IPS DF 19.7 (cell line): ENCODE measurements at regions not wholly inside any gene's neighbourhood (a gene's known extent, or its start where the extent isn't known, plus 50 kb on each side); places are given as distances from the start of the nearest gene placed in this dataset.
A peak's percentile ranks its signal among the peaks of the same experiment; 100 is the strongest.

Source experiments
- DNase-seq: peaks from one replicate; pipeline ENCODE4 v3.0.0-alpha.2; 2013; ENCODE audit warnings: low read depth, low spot score

DNA sequence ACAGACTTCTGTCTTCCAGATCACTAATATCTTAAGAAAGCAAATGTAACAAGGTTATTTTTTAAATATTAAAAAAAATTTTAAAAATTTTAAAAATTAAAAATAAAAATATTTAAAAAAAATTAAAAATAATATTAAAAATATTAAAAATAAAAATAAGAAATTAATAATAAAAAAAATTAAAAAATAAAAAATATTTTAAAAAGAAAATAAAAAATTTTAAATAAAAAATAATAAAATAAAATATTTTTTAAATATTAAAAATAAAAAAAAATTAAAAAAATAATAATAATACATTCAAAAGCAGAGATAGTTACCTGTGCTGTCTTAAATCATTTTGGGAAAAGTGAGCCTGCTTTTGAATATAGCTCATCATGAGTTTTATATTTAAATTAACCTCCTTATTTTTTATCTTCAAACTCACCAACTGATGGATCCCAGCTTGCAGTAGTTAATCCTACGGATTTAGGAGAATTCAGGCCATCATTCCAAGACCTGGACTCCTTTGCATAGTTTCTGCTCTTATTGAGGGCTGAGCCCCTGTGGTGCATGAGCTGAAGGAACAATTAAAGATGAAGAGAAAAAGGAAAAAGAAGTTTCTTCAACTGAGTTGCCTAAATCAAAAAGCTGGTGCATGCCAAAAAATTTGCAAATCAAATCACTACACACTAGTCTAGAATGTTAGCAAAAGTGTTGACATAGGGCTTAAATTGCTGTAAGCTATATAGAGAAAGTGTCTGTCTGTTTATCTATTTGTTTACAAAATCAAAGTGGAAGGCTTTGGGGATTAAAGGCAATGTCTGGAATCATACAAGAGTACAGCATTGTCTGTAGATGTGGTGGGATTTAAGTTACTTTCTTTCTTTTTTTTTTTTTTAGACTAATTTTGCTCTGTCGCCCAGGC, 50.5 kb upstream of the ZNF438 start:
- no peak for DNase-seq

DNA sequence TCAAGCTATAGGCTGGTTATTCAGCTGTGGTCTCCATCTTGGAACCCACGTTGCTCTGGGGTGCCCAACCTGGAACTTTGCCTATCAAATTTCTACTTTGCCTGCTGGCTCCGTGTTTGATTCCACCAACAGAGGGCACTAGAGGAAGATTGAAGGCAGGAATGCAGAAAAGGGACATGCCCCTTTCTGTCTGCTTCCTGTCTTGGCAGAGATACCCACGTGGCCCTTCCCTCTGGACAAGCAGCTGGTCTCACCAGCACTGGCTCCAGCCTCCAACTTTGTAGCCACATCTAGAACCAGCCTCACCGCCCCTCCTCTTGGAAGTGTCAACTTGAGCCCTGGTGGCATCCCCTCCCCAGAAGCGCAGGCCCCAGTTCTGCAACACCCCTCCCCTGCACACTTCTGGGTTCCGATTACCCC, 52.1 kb upstream of the ZNF438 start:
- DNase-seq: peak; percentile 33

DNA sequence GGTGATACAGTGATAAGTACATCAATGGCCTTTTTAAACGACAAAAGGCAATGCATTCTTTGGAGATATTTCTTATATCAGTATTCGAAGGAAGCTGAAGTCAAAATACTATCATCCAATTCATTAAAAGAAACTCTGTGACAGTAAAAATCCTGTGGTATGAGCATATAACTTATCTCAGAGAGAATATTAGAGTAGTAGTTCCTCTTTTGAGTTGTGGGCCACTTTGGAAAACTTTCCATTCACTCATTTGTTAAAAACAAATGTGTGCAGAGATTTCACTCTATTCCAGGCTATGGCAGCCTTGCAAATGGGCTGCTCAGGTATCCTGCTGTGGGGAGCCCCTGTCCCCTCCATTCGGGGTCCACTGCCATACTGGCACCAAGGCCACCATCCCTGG, 55.3 kb upstream of the ZNF438 start:
- DNase-seq: no peak

DNA sequence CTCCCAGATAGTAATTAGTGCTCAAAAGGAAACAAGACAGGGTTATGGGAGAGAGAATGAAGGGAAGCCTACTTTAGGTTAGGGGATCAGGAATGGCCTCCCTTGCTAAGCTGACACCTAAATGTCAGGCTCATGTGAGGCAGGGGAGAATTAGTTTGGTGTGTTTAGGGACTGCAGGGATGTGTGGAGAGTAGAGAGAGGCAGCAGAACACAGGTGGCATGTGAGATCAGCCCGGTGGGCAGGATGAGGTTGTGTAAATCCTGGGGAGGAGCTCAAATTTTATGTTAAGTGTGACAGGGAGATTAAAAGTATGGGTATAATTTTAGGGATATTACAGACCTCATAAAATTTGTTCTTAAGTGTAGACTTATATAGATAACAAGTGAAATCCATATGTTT, 56.2 kb upstream of the ZNF438 start:
- no peak for DNase-seq

DNA sequence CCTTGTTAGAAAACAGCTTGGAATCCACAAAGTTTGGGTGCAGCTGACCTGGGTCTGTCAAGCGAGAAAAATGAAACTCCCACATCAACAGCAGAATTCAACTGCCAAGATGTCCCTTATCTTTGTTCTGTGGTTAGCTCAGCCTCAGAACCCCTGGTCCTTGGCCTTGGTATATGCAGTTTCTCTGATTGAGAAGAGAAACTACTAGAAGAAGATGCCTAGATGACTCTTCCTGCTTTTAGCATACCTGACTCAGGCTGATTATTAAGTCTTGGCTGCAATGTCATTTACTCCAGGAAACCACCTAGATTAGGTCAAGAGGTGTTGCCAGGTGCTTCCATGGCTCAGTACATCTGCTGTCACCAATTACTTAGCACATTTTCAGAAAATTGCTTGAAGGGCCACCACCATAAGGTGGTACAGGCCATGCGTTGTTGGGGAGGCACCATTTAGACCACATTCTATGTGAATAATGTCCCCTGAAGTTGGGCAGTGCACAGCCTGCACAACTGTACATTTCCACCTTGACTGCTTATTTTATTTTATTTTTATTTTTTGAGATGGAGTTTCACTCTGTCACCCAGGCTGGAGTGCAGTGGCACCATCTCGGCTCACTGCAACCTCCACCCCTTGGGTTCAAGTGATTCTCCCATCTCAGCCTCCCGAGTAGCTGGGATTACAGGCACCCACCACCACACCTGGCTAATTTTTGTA, 59.4 kb upstream of the ZNF438 start:
- no peak for DNase-seq

DNA sequence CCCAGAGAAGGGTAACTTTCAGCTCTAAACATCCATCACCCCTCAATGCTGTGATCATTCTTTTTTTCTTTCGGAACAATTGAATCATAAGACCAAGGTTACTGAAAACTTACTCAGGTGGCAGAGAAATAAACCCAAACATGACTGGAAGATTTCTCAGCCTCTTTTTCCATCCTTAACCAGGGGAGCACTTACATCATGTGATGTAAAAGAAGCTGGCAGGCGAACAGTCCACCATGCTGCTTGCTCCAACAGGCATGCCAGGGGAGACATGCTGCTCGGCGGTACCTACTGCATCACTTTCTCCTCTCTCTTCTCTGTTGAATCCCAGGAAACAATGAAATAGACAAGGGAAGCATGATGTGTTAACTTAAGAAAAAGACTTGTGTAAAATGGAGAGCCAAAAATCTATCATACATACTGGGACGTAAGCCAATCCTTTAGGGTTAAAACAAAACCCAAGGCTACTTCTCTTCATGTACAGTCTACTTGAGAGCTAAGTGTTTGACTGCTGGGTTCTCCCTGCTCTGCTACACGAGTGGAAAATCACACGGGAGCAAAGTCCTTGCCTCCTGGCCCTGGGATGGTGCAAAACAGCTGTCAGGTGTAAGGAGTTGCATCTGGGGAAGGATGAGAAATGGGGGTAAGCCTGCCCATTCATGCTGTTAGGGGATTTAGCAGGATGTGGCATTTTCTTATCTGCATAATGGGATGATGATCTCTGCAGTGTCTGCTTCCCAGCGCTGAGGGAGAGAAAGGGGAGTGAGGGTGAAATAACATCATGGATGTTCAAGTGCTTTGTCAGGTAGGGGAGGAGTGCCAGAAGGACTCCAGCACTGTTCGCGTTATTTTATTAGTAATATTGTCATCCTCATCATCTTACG, 64.3 kb upstream of the ZNF438 start:
- DNase-seq: no peak

DNA sequence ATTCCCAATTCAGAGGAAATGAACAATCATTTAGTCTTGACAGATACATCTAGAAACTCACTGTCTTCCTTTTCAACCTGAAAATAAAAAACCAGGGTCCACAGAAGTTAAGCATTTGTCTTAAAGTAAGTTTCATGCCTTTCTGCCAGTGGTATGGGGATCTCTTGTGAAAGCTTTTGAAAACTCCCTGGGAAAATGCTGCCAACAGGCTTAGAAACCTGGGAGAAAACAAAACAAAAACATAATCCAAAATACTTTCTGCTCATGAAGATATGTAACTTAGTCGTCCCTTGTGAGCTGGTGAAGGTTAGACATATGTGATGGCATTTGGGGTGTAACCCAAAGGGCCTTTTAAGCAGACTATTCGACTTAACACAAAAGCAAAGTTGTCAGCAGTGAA, 66.4 kb upstream of the ZNF438 start:
- no peak for DNase-seq

DNA sequence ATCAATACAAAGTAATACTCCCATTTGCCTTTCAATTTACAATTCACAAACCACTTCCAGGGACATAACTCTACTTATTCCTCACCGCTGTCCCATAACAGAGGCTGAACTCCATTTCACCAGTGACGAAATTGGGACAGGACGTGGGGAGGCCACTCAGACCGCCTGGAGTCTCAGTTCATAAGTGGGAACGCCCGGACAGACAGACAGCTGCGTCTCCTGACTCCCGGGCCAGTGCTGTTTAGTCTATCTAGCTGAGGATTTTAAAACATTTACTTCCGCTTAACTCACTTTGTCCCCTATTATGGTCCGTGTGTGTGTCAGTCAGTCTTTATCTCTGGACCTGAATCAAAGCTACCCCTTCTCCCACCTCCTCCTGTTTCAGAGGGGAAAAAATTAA, 67.4 kb upstream of the ZNF438 start:
- DNase-seq: no peak

DNA sequence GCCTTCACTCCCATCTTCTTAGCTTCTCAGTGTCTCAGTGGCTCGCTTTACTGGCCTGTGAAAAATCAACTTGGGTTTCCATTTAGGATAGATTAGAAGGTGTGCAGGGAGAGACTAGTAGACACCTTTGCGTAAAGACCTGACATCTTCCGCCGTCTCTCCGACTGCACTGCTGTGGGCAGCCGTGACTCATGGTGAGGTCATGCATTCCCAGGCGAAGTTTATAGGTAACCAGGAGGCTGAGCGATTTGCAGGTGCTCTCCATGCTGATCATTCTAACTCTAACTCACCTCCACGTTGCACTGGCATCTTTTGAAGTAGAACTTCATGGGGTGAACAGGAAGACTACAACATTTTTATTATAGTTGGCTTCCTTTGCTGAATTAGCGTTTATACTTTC, 68.0 kb upstream of the ZNF438 start:
- DNase-seq: no peak

DNA sequence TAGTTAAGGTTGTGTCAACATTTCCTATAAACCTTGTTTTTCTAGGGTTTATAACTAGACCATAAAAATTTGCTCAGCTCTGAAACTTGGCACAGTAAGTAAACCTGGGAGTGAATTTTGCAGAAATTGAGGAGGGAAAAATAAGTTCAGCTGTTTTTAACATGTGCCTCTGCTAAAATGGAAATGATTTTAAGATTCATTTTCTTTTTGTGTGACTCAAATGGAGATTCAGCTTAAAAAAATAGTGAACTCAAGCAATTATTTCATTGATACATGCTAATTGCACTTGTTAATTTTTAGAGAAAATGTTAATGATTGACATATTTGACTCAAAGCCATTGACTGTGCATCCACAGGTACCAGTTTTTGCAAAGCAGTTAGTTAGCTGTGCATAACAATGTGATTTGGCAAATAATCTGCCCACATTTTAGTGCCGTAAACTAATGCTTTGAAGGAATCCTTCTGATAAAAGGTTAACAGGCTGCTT, 68.5 kb upstream of the ZNF438 start:
- no peak for DNase-seq

DNA sequence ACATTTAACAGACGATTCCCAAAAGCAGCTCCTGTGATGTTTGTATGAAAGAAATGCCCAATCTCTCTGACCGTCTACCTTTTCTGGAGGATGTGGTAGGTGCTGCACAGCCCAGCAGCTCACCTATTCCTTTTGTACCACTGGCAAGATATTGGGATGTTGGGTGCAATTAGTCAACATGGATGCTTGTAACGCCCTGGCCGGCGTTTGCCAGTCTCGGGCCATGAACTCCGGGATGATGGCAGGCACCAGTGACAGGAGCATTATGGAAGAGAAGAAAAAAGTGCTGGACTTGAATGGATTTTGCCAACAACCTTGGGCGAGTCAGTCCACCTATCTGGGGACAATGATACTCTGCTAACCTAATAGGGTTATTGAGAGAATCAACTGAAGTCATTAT, 69.0 kb upstream of the ZNF438 start:
- no peak for DNase-seq

DNA sequence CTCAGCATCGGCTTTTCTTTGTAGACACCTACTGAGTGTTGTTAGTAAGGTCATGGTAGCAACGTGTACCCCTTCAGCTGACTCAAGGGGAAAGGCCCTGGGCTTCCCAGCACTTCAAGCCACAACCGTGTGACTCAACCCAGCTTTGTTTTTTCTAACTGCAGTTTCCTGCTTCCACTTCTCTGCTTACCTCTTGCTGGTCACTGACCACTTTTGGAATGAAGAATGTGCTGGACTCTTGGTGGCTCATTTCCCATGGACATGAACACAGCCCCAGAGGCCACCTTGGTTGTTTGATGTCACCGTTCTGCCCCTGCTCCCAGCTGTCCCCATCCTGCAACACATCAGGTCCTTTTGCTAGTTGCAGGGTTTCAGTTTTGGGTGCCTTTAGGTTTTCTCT, 69.5 kb upstream of the ZNF438 start:
- DNase-seq: no peak

DNA sequence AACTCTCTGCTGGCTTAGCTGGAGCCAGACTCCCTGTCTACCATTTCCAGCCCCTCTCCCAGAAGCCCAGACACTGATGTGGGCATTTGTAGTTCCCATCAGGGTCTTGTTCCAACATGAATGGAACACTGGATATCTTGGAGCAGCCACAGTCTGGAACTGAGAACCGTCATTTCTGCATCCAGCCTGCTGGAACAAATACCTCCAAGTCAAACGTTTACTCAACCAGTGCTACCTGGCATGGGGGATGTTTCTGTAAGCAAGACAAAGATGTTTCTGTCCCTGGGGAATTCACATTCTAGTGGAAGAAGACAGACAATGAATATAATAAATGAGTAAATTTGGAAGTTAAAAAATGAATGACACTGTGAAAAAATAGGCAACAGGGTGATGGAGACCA, 70.8 kb upstream of the ZNF438 start:
- no peak for DNase-seq

DNA sequence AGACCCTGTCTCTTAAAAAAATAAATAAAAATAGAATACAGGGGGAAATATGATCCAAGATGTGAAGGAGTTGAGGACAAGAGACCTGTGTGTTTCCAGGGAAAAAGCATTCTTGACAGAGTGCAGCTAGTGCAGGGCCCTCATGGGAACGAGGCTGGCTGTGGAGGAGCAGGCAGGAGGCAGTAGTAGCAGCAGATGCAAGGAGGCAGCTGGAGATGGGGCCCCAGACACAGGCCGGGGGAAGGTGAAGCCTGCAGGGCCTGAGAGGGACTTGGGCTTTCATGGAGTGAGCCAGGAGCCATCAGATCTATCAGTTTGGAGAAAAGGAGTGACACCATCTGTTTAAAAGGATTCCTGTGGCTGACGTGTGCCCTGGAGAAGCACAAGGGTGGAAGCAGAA, 71.4 kb upstream of the ZNF438 start:
- DNase-seq: no peak

DNA sequence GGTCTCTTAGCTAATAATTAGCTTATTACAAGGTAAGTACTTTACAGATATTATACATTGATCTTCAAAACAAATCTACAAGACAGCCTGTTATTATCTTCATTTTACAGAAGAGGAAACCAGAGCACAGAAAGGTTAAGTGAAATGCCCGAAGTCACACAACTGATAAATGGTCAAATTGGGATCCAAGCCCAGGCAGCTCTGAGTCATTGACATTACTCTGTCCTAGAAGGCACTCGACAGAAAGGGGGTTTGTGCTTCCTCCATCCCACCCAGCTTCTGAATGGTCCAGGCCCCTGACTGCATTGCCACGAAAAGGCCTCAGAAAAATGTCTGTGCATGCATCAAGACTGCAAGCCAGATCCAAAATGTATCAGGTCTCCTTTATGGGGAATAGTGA, 81.3 kb upstream of the ZNF438 start:
- DNase-seq: no peak

DNA sequence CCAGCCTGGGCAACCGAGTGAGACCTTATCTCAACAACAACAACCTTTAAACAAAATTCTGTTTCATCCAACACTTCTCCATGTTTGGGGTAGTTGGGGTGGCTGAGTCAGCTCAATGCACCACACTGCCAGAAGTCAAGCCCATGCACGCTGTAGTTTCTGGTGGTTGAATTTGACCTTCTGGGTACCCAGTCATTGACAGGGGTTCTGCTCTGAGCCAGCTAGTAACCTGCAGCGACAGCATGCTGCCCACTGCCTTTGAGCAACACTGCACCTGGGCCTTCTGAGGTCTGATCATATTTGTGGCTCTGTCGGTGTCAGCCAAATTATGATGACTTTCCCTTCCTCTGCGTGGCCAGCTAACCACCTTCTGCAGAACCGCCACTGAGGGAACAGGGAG, 84.6 kb upstream of the ZNF438 start:
- DNase-seq: no peak

DNA sequence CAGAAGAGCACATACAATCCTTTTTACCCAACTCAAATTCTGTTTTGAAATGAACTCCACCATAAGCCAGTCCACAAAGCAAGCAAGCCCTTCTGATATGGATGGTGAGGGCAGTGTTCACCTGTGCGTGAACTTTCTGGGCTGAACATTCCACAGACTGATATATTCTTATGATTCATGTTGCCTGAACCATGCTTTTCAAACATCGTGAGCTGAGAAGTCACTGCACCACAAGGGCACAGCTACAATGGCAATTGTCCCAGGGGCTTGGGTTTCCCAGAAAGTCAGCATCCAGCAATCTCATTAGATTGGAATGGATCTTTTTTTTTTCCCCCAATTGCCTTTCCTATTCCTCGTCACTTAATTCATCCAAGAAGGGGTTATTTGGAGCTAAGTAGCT, 86.9 kb upstream of the ZNF438 start:
- no peak for DNase-seq

DNA sequence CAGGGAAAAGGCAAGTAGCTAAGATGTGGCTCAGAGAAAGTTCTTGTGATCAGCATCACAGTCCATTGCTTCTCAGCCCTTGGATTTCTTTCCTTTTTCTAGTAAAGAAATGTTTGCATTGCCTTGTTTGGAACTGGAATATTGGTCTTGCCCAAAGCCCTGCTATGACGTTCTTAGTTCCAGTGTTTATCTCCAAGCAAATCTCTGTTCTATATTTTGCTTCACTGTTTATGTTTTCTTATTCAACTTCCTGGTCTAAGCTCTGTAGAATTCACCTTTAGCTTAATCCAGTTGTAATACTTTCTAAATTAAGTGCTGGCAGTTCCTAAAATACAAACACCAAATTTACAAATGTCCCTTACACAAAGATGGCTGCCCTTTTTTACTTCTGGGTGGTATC, 88.7 kb upstream of the ZNF438 start:
- no peak for DNase-seq

DNA sequence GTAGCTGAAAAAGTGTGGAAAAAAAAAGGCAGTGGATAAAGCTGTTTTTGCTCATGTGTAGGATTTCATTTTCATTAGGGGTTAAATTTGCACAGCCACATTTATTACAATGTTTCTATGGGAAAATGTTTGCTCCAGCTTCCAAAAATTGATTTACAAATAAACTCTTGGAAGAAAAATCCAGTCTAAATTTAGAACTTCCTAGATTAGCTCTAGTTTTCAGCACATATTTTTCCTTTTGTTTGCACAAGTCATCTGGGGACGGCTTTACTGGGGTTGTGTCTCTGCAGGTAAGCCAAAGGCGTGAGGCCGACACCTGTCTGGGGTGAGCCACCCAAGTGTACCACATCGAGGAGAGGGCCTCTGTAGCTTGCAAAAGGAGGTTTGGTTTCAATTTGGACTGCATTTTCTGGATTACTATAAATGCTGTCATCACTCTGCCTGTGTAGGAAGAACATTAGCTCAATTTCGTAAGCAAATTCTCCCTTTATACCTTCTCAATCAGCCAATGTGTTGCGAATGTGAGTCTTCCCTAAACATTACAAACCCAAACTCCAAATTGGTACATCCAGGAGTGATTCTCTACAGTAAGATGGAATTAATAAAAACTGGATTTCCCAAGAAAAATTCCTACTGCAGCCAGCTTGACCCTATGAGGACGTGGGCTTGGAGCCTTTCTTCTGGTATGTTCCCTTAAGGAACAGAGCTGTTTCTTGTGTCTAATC, 89.5 kb upstream of the ZNF438 start:
- DNase-seq: no peak

DNA sequence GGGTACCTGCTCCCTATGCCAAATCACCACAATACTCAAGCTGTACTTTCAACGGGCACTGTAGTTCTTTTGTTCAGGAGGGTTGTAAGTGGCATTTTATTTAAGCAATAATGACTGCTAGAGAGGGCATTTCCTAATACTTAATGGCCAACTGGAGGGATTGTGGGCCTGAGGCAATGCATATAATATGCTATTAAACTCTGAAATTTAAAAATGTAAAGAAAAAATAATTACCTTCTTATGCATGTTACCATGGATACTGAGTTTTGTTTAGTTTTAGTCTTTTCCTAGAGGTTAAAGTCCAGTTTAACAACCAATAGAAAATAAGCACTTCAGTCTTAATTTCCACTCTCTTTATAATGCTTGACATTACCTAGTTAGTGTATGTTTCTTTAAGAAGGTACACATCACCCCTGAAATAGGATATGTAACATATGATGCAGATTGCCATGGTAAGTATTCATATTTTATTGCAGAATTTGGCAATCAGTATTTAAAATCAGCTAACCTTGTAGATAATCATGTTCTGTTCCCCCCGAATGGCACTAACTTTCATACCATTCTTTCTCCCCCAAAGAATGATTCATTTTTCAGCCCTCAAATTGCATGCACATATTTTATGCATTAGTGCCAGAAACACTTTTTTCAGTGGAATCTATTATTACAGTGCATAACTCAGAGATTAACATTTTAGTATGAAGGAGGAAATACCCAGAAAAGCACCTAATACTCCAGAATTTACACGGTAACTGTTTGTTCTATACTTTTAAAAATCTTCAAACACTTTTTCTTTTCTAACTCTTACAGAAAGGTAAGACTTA, 90.3 kb upstream of the ZNF438 start:
- no peak for DNase-seq

DNA sequence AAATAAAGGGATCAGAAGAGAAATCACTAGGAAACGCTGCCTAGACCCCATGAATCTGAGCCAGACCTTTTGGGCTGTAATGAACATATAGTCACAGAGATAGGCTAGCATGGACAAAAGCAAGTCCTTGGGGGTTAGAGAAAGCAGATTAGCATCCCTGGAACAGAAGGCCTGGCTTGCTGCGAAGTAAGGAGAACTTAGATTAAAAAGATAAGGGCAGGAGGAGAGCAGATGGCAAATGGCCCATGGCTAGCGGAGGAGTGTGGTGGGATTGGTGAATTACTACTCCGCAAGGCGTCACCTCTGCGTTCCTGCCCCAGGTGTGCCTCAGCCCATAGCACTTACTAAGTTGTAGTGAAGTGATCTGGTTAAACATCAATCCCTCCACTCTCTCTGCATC, 92.3 kb upstream of the ZNF438 start:
- DNase-seq: no peak
